AG09319 (cell line): ENCODE measurements at regions not wholly inside any gene's neighbourhood (a gene's known extent, or its start where the extent isn't known, plus 50 kb on each side); places are given as distances from the start of the nearest gene placed in this dataset.

ENCODE experiments used
- DNase-seq: peaks from one replicate; pipeline ENCODE4 v3.0.0-alpha.2; 2010; ENCODE audit warnings: low read depth; ENCODE audit errors: extremely low read depth
- TF ChIP-seq, protein P1 (sequence below): IDR thresholded peaks from 2 replicates; pipeline ENCODE4 v1.5.1; 2011; ENCODE audit warnings: low read depth, mild to moderate bottlenecking, inconsistent platforms, low read length, moderate library complexity

DNA sequence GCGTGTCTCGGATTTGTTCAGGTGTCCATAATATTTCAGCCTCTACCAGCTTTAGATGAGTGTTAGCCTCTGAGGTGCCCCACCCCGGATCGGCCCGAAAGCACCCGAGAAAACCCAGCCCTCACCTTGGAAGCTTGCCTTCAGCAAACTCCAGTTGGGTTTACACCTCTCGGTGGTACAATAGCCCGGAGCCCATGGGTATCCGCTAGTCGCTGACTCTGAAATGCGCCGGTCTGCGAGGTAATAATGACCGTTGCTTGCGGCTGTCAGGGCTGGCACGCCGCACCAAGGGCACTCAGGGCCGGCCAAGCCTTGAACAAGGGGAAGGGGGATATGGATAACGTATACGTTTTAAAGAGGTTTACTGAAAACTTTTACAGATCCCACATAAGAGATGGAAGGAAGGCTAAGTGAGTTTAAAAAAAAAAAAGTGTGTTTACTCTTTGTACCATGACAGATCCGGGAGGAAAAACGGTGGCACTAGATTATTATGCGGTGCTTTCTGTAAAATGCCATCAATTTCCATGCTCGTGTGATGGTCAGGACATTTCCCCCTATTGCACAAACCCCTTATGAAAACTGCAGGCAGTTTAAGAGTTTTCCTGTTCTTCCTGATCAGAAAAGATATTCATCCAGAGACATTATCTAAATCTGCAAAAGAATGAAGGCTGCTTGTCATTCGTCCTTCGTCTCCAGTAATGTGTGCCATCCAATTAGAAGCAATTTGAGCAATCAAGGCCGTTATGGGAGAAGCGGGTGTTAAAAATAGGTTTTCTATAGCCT is 124.2 kb downstream of the TMEM161B start:
- TF ChIP-seq, protein P1, sequence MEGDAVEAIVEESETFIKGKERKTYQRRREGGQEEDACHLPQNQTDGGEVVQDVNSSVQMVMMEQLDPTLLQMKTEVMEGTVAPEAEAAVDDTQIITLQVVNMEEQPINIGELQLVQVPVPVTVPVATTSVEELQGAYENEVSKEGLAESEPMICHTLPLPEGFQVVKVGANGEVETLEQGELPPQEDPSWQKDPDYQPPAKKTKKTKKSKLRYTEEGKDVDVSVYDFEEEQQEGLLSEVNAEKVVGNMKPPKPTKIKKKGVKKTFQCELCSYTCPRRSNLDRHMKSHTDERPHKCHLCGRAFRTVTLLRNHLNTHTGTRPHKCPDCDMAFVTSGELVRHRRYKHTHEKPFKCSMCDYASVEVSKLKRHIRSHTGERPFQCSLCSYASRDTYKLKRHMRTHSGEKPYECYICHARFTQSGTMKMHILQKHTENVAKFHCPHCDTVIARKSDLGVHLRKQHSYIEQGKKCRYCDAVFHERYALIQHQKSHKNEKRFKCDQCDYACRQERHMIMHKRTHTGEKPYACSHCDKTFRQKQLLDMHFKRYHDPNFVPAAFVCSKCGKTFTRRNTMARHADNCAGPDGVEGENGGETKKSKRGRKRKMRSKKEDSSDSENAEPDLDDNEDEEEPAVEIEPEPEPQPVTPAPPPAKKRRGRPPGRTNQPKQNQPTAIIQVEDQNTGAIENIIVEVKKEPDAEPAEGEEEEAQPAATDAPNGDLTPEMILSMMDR = no peak
- no peak for DNase-seq

DNA sequence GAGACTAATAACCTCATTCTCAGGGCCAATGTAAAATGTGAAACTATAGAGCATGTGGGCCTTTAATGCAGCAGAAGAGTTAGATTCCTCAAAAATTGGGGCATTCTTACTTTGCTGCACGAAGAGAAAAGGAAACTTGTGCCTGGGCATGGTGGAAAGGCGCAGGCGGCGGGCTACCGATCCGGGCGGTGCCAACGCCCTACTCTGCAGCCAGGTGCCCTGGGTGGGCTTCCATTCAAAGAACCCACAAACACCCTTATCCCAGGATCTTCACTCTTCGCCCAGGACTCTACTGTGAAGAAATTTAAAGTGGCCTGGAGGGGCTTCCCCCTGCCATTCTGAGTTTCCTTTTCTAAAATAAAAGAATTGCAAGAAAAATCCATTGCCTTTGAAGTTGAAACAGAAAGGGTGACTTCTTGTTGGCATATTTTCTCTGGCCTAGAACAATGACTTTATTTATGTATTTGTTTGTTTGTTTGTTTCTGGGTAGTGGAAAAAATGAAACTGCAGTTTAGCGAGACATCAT is 124.9 kb downstream of the TMEM161B start:
- TF ChIP-seq, protein P1 = no peak
- no peak for DNase-seq

DNA sequence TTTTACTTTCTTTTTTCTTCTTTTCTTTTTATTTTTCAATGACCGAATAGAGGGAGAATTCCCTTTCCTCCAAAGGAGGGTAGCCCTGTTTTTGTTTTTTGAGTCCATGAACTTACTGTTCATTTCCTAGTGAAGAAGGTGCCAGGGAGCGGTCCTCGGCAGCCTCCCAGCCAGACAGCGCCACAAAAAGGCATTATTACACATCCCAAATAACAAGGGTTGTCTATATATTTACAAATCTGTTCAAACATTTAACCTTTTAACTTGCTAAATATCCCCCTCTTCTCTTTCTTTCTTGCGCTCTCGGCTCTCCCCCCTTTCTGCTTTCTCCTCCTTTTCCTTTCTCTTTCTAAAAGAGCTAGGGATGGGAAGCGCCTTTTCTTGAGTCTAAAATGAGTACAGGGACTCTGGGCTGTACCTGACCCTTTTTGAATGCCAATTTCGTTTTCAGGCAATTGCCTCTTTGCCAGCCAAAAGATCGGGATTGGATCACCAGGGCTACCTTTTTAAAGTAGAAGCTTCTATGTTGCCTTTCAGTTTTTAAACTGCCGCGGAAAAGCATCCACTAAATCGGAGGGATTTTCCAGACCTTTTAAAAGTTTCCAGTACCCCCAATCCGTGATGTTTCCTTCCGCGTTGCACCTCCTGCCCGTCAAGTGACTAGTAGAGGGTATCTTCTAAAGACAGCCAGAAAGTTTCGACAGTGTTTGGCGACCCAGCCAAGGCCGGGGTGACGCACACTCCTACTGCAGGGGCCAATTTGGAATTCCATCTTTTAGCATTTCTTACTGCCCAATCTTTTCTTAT is 125.6 kb downstream of the TMEM161B start:
- TF ChIP-seq, protein P1 = no peak
- DNase-seq = no peak

DNA sequence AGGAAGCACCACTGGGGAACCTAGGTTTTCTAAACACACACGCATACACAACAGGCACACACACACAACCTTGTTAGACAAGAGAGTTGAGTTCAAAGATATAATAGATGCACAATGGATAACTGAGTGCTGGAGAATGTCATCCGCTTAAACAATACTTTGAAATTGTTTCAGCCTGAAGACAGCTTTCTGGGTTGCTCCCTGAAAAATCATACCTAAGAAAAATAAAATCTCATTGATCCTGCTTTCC is 126.1 kb downstream of the TMEM161B start:
- TF ChIP-seq, protein P1 = no peak
- DNase-seq = no peak

DNA sequence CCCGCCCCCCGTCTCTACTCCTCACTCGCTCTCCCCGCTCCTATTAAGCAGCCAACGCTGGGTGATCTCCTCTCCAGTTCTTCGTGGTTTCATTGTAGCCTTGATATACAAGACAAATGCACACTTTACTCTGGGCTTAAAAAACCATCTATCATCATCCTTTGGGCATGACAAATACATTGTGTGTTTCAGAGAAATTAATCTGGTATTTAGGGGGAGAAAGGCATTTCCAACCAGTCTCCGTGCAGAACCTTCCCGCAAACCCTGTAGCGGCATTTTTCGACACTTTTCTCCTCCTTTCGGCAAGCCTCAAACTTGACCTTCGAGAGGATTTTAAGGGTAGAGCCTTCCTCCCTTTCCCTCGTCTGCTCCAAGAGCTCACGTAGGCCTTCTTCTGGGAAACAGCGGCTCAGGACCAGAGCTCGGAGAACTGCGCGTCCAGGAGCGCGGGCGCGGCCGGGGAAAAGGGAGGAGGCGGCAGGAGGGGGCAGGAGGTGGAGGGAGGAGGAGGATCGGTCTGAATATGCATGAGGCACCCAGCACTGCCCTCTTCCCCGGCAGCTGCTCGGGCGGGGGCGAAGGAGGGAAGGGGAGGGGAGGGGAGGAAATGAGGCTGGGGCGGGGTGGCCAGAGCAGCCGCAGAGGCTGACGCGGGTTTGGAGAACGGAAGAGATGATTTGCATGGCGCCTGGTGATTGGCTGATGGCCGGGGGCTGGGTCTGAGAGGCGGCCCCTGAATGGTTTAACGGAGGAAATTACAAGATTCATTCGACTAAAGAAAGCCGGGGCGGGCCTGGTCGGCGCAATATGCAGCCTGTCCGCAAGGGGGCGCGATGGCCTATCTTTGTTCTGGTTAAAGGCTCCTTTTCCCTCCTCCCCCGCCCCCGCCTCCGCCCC is 127.5 kb downstream of the TMEM161B start:
- TF ChIP-seq, protein P1 = peak; percentile 61
- DNase-seq = peak; percentile 87

DNA sequence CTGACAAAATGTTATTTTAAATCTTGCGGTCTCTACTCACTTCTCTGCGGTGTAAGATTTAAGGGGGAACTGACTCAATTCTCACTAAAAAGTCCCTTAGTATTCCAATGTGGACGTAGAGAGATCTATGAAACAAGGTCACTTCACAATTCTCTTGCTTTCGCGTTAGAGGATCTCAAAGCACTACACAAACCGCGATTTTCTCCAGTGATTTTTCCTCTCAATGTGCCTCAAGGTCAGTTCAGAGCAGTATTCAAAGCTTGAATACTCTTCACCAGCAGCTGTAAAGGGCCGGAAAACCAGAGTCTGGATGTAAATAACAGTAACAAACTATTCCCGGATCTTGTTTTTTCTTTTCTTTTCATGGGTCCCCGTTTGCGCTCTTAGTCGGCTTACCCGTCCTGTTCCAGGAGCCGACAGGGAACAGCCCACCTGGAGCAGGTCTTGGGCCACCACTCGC is 128.2 kb downstream of the TMEM161B start:
- no peak for DNase-seq
- TF ChIP-seq, protein P1 = no peak
